Calu3 (cell line): ENCODE measurements at regions not wholly inside any gene's neighbourhood (a gene's known extent, or its start where the extent isn't known, plus 50 kb on each side); places are given as distances from the start of the nearest gene placed in this dataset.

Experiments used
- BruUV-seq: library from RNA; stranded (reverse); fragments of 400-500 nt; replicated peaks from 2 replicates; lab custom pipeline; 2021; lab: Mats Ljungman, UMichigan
- CTCF ChIA-PET: fragments of 300-600 bp; sonication (Branson Sonifier 250); formaldehyde crosslinking; loops from one replicate; lab custom pipeline; 2022; ENCODE audit warnings: antibody characterized with exemption; lab: Charles Lee
- DNase-seq: peaks from one replicate; pipeline ENCODE4 v3.0.0; 2022
- H3K27ac Mint-ChIP-seq: one replicate; pipeline ENCODE4 v1.8.0; 2022; ENCODE audit warnings: mixed read lengths; ENCODE audit not compliant: unreplicated experiment
- H3K27me3 Mint-ChIP-seq: one replicate; pipeline ENCODE4 v1.8.0; 2022; ENCODE audit warnings: mixed read lengths; ENCODE audit not compliant: unreplicated experiment
- H3K36me3 Mint-ChIP-seq: one replicate; pipeline ENCODE4 v1.8.0; 2022; ENCODE audit warnings: mild to moderate bottlenecking, moderate library complexity, mixed read lengths; ENCODE audit not compliant: insufficient read depth, unreplicated experiment
- H3K4me1 Mint-ChIP-seq: one replicate; pipeline ENCODE4 v1.8.0; 2022; ENCODE audit warnings: mild to moderate bottlenecking, low read depth, mixed read lengths; ENCODE audit not compliant: unreplicated experiment
- H3K4me3 Mint-ChIP-seq: one replicate; pipeline ENCODE4 v1.8.0; 2022; ENCODE audit warnings: mild to moderate bottlenecking, low read depth, moderate library complexity, mixed read lengths; ENCODE audit not compliant: unreplicated experiment
- H3K9me3 Mint-ChIP-seq: one replicate; pipeline ENCODE4 v1.8.0; 2022; ENCODE audit warnings: low read depth, mixed read lengths; ENCODE audit not compliant: unreplicated experiment
- intact Hi-C: fragments of 100-400 bp; cut with micrococcal nuclease; formaldehyde crosslinking; loops from one replicate; pipeline ENCODE4 v1.10.0; 2022; ENCODE audit not compliant: unreplicated experiment
- TF ChIP-seq, protein P1 (sequence below): fragments of 200-600 bp; IDR thresholded peaks from one replicate; pipeline ENCODE4 v1.8.0; 2022; ENCODE audit warnings: antibody characterized with exemption; ENCODE audit not compliant: unreplicated experiment

DNA sequence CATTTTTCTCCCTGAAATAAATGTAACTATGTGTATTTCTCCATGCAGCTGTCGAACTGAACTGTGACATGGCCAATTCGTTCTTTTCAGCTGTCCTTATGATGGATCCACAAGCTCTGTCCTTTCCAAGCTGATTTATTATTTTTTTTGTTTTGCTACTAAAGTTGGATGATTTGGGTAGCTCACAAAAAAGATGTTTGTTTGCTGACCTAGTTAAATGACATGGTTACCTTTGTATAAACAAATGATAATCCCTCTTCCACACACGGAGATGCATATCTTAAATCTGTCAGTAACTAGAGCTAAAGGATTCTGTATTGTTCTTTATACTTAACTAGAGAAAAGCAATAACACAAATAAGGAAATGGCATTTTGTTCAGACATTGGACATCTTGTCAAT is 884.3 kb upstream of the PCDH20 start:
- H3K4me1 Mint-ChIP-seq = no peaks in the 10 kb centered on the region
- no peaks in the 10 kb centered on the region for H3K9me3 Mint-ChIP-seq
- no TSS peak for BruUV-seq
- intact Hi-C loops = no loop called here
- H3K27me3 Mint-ChIP-seq = no peaks in the 10 kb centered on the region
- CTCF ChIA-PET = no interaction called here
- no peak for DNase-seq
- H3K36me3 Mint-ChIP-seq = no peaks in the 10 kb centered on the region
- H3K4me3 Mint-ChIP-seq = no peak overlapping the region
- no peak overlapping the region for H3K27ac Mint-ChIP-seq
- TF ChIP-seq, protein P1, sequence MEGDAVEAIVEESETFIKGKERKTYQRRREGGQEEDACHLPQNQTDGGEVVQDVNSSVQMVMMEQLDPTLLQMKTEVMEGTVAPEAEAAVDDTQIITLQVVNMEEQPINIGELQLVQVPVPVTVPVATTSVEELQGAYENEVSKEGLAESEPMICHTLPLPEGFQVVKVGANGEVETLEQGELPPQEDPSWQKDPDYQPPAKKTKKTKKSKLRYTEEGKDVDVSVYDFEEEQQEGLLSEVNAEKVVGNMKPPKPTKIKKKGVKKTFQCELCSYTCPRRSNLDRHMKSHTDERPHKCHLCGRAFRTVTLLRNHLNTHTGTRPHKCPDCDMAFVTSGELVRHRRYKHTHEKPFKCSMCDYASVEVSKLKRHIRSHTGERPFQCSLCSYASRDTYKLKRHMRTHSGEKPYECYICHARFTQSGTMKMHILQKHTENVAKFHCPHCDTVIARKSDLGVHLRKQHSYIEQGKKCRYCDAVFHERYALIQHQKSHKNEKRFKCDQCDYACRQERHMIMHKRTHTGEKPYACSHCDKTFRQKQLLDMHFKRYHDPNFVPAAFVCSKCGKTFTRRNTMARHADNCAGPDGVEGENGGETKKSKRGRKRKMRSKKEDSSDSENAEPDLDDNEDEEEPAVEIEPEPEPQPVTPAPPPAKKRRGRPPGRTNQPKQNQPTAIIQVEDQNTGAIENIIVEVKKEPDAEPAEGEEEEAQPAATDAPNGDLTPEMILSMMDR = no peak

GRCh38 chr13:62296812-62297211 is 881.2 kb upstream of the PCDH20 start:
- TF ChIP-seq, protein P1 = no peak
- Mint-ChIP-seq H3K4me3 (no peak overlapping the region), H3K4me1 (no peaks in the 10 kb centered on the region), H3K27ac (no peak overlapping the region), H3K27me3 (no peaks in the 10 kb centered on the region), H3K9me3 (no peaks in the 10 kb centered on the region), H3K36me3 (no peaks in the 10 kb centered on the region)
- intact Hi-C loops = no loop called here
- BruUV-seq = no TSS peak
- CTCF ChIA-PET = no interaction called here
- no peak for DNase-seq

- intact Hi-C loops = no loop called here
- CTCF ChIA-PET = no interaction called here
- H3K4me3 Mint-ChIP-seq = no peak overlapping the region
- H3K4me1 Mint-ChIP-seq = no peaks in the 10 kb centered on the region
- no peaks in the 10 kb centered on the region for H3K27me3 Mint-ChIP-seq
- DNase-seq = no peak
- TF ChIP-seq, protein P1 = no peak
- no peak overlapping the region for H3K27ac Mint-ChIP-seq
- H3K36me3 Mint-ChIP-seq = no peaks in the 10 kb centered on the region
- no TSS peak for BruUV-seq
- peaks cover 2% of the 10 kb centered on the region for H3K9me3 Mint-ChIP-seq
Observed at GRCh38 chr13:62294244-62294643, 878.6 kb upstream of the PCDH20 start.

- Mint-ChIP-seq H3K27me3 (no peaks in the 10 kb centered on the region), H3K4me1 (no peaks in the 10 kb centered on the region), H3K27ac (no peak overlapping the region), H3K9me3 (peaks cover 2% of the 10 kb centered on the region), H3K4me3 (no peak overlapping the region), H3K36me3 (no peaks in the 10 kb centered on the region)
- BruUV-seq = no TSS peak
- no peak for DNase-seq
- CTCF ChIA-PET = no interaction called here
- intact Hi-C loops = no loop called here
- TF ChIP-seq, protein P1 = no peak
Observed at GRCh38 chr13:62292714-62293480, 877.2 kb upstream of the PCDH20 start.
